H1 (cell line): ENCODE measurements at regions not wholly inside any gene's neighbourhood (a gene's known extent, or its start where the extent isn't known, plus 50 kb on each side); places are given as distances from the start of the nearest gene placed in this dataset.

ENCODE experiments used
- CTCF ChIA-PET: fragments of 300-600 bp; sonication (Branson Sonifier 250); formaldehyde crosslinking; loops from one replicate; lab custom pipeline; 2021; ENCODE audit not compliant: partially characterized antibody; lab: Charles Lee
- POLR2A ChIA-PET: fragments of 300-600 bp; sonication (Branson Sonifier 250); formaldehyde crosslinking; loops from one replicate; lab custom pipeline; 2021; ENCODE audit warnings: inconsistent platforms; ENCODE audit not compliant: partially characterized antibody; lab: Charles Lee
- DNase-seq, 2 experiments: peaks; one replicate each; pipeline versions ENCODE4 v3.0.0 to v3.0.0-alpha.2; 2010 to 2022; ENCODE audit warnings: low spot score in 2 of 2, low read depth in 1 of 2, mixed read lengths in 1 of 2
- FAIRE-seq: peaks from 2 replicates; lab custom pipeline; 2011; peaks lifted over from hg19 to GRCh38; lab: Jason Lieb, UNC
- H2AFZ ChIP-seq: 2 replicates; pipeline ENCODE4 v1.8.1; 2012; ENCODE audit warnings: low read length, inconsistent platforms
- H2AK5ac ChIP-seq: 2 replicates; pipeline ENCODE4 v1.6.1; 2013; ENCODE audit warnings: low read depth, low read length
- H2BK120ac ChIP-seq: replicated peaks from 2 replicates; pipeline ENCODE3; 2013; ENCODE audit warnings: low read depth, low read length, inconsistent platforms
- H2BK12ac ChIP-seq: 2 replicates; pipeline ENCODE4 v1.6.1; 2013; ENCODE audit warnings: low read depth, low read length
- H2BK15ac ChIP-seq: 2 replicates; pipeline ENCODE4 v1.6.1; 2013; ENCODE audit warnings: low read length
- H2BK20ac ChIP-seq: 2 replicates; pipeline ENCODE4 v1.6.1; 2013; ENCODE audit warnings: low read length
- H2BK5ac ChIP-seq: 2 replicates; pipeline ENCODE4 v1.6.1; 2013; ENCODE audit warnings: low read depth, low read length
- H3K14ac ChIP-seq: 2 replicates; pipeline ENCODE4 v1.6.1; 2013; ENCODE audit warnings: inconsistent platforms; ENCODE audit not compliant: insufficient read length
- H3K18ac ChIP-seq: 2 replicates; pipeline ENCODE4 v1.6.1; 2013; ENCODE audit warnings: low read length; ENCODE audit errors: extremely low read depth
- H3K23ac ChIP-seq: 2 replicates; pipeline ENCODE4 v1.6.1; 2013; ENCODE audit warnings: inconsistent platforms; ENCODE audit not compliant: insufficient read length
- H3K23me2 ChIP-seq: 2 replicates; pipeline ENCODE4 v1.6.1; 2013; ENCODE audit warnings: low read depth, low read length
- H3K27ac ChIP-seq: 2 replicates; pipeline ENCODE4 v1.6.1; 2011; ENCODE audit warnings: low read depth, low read length, inconsistent platforms
- H3K27me3 ChIP-seq, 4 experiments: replicated peaks in 1 of 4; 1 replicate in 1 of 4; 2 replicates in 3 of 4; pipeline versions ENCODE4 v1.6.1 to v1.8.1; 2011 to 2013; ENCODE audit warnings: low read length in 3 of 4, mild to moderate bottlenecking in 3 of 4, inconsistent platforms in 2 of 4, mixed read lengths in 2 of 4, moderate library complexity in 1 of 4; ENCODE audit not compliant: control insufficient read depth in 3 of 4, insufficient read depth in 3 of 4; ENCODE audit errors: extremely low read depth in 1 of 4
- H3K36me3 ChIP-seq, 4 experiments: 2 replicates each; pipeline versions ENCODE4 v1.6.1 to v1.8.1; 2011 to 2013; ENCODE audit warnings: mild to moderate bottlenecking in 4 of 4, low read length in 3 of 4, moderate library complexity in 2 of 4, control low read depth in 1 of 4, inconsistent platforms in 1 of 4; ENCODE audit not compliant: insufficient read depth in 4 of 4, control insufficient read depth in 2 of 4
- H3K4ac ChIP-seq: replicated peaks from 2 replicates; pipeline ENCODE3; 2013; ENCODE audit warnings: low read length, low read depth, mixed read lengths, inconsistent platforms; ENCODE audit not compliant: insufficient read length
- H3K4me1 ChIP-seq, 4 experiments: replicated peaks in 1 of 4; 1 replicate in 1 of 4; 2 replicates in 3 of 4; pipeline versions ENCODE4 v1.6.1 to v1.8.1; 2011 to 2013; ENCODE audit warnings: low read length in 3 of 4, inconsistent platforms in 2 of 4, mixed read lengths in 1 of 4; ENCODE audit not compliant: insufficient read depth in 4 of 4, control insufficient read depth in 3 of 4
- H3K4me2 ChIP-seq, 2 experiments: 2 replicates each; pipeline versions ENCODE4 v1.6.1 to v1.8.1; 2011 to 2013; ENCODE audit warnings: low read depth in 2 of 2, low read length in 2 of 2, control low read depth in 1 of 2, inconsistent platforms in 1 of 2, mild to moderate bottlenecking in 1 of 2; ENCODE audit not compliant: insufficient read depth in 1 of 2
- H3K4me3 ChIP-seq, 4 experiments: fragments of 200-600, 300-600 bp in 1 of 4; sonication (generic), shearing (Covaris generic), sonication (Bioruptor Twin) in 1 of 4; 2 replicates each; pipeline versions ENCODE4 v1.5.1 to v1.8.1; 2011 to 2016; ENCODE audit warnings: low read length in 4 of 4, low read depth in 3 of 4, control low read depth in 2 of 4, inconsistent platforms in 2 of 4, mild to moderate bottlenecking in 2 of 4, mixed read lengths in 1 of 4, moderate library complexity in 1 of 4; ENCODE audit not compliant: insufficient read depth in 2 of 4; ENCODE audit errors: extremely low read depth in 1 of 4
- H3K56ac ChIP-seq: replicated peaks from 2 replicates; pipeline ENCODE3; 2013; ENCODE audit warnings: low read depth, mild to moderate bottlenecking, mixed read lengths, low read length, inconsistent platforms; ENCODE audit not compliant: insufficient read length
- H3K79me1 ChIP-seq: 2 replicates; pipeline ENCODE4 v1.6.1; 2013; ENCODE audit warnings: low read depth, low read length, control low read depth
- H3K79me2 ChIP-seq, 2 experiments: 2 replicates each; pipeline versions ENCODE4 v1.6.1 to v1.8.1; 2012 to 2013; ENCODE audit warnings: low read length in 2 of 2, mild to moderate bottlenecking in 2 of 2, inconsistent platforms in 1 of 2; ENCODE audit not compliant: insufficient read depth in 2 of 2, control insufficient read depth in 1 of 2
- H3K9ac ChIP-seq, 4 experiments: replicated peaks in 1 of 4; 1 replicate in 1 of 4; 2 replicates in 3 of 4; pipeline versions ENCODE4 v1.6.1 to v1.8.1; 2011 to 2013; ENCODE audit warnings: low read depth in 3 of 4, low read length in 3 of 4, control low read depth in 2 of 4, mild to moderate bottlenecking in 2 of 4, moderate library complexity in 2 of 4, inconsistent platforms in 1 of 4; ENCODE audit errors: extremely low read depth in 1 of 4
- H3K9me3 ChIP-seq, 2 experiments: 2 replicates each; pipeline versions ENCODE4 v1.6.1 to v1.8.1; 2012 to 2013; ENCODE audit warnings: mild to moderate bottlenecking in 2 of 2, moderate library complexity in 2 of 2, control low read depth in 1 of 2, inconsistent platforms in 1 of 2, low read depth in 1 of 2, low read length in 1 of 2, mixed read lengths in 1 of 2; ENCODE audit not compliant: insufficient read depth in 2 of 2
- H4K20me1 ChIP-seq, 2 experiments: replicated peaks in 1 of 2; 2 replicates each; pipeline versions ENCODE3 to v1.8.1; 2011 to 2013; ENCODE audit warnings: inconsistent platforms in 2 of 2, low read length in 2 of 2, mild to moderate bottlenecking in 1 of 2; ENCODE audit not compliant: insufficient read depth in 2 of 2, control insufficient read depth in 1 of 2
- H4K5ac ChIP-seq: 2 replicates; pipeline ENCODE4 v1.6.1; 2013; ENCODE audit warnings: low read length, low read depth, mixed read lengths, inconsistent platforms; ENCODE audit not compliant: insufficient read length
- H4K8ac ChIP-seq: 2 replicates; pipeline ENCODE4 v1.8.0; 2013; ENCODE audit warnings: mild to moderate bottlenecking, moderate library complexity, low read length, inconsistent platforms; ENCODE audit not compliant: insufficient read depth; ENCODE audit errors: extremely low read depth
- H4K91ac ChIP-seq: replicated peaks from 2 replicates; pipeline ENCODE3; 2013; ENCODE audit warnings: low read length, mixed read lengths, inconsistent platforms; ENCODE audit not compliant: insufficient read length
- EP300 ChIP-seq, 2 experiments: IDR thresholded peaks; 1 replicate in 1 of 2; 2 replicates in 1 of 2; pipeline ENCODE4 v1.6.1; 2011 to 2012; ENCODE audit warnings: low read depth in 2 of 2, low read length in 2 of 2, mild to moderate bottlenecking in 2 of 2, borderline replicate concordance in 1 of 2, inconsistent platforms in 1 of 2, moderate library complexity in 1 of 2
- KDM4A ChIP-seq: IDR thresholded peaks from one replicate; pipeline ENCODE4 v1.7.1; 2012; ENCODE audit warnings: low read depth, mild to moderate bottlenecking, moderate library complexity, low read length, inconsistent platforms; ENCODE audit not compliant: severe bottlenecking
- MAFK ChIP-seq: IDR thresholded peaks from 2 replicates; pipeline ENCODE4 v1.6.1; 2012; ENCODE audit warnings: low read depth, mild to moderate bottlenecking, improper control_type of control experiment, low read length
- RBBP5 ChIP-seq: IDR thresholded peaks from 2 replicates; pipeline ENCODE4 v1.7.1; 2012; ENCODE audit warnings: low read depth, mild to moderate bottlenecking, inconsistent platforms, low read length, moderate library complexity, borderline replicate concordance
- WGBS, 2 experiments: shearing (Covaris generic) in 1 of 2; methylation state at CpG; one replicate each; pipeline versions ENCODE4 v1.1.6 to v1.1.7; 2013 to 2015; ENCODE audit warnings: low lambda C conversion rate in 2 of 2, mixed read lengths in 2 of 2, inconsistent platforms in 1 of 2, low coverage in 1 of 2, missing lambda C conversion rate in 1 of 2; ENCODE audit not compliant: insufficient replicate concordance in 2 of 2, insufficient coverage in 1 of 2, insufficient read length in 1 of 2; ENCODE audit errors: extremely low coverage in 1 of 2, missing lambda C conversion rate in 1 of 2; 5-methylcytosine and 5-hydroxymethylcytosine counted together

GRCh38 chr5:158464383-158464782, 605.4 kb upstream of the CLINT1 start:
- CTCF ChIA-PET, result no interaction called here
- no peak for TF ChIP-seq RBBP5
- no peak for TF ChIP-seq EP300 (IDR thresholded peaks at IDR 0.05; ENCODE audit: borderline replicate concordance in 1 of 2, low read depth in 2 of 2, low read length in 2 of 2)
- no peak for TF ChIP-seq KDM4A
- TF ChIP-seq MAFK, result no peak
- TF ChIP-seq, all 59 proteins: peak for 0

More at GRCh38 chr5:158464383-158464782, 605.4 kb upstream of the CLINT1 start:
- H3K4ac ChIP-seq, result no peak overlapping the region
- no peaks in the 10 kb centered on the region for H3K79me1 ChIP-seq
- no peak overlapping the region for H3K27ac ChIP-seq
- no peak overlapping the region for H2AK5ac ChIP-seq
- H2BK15ac ChIP-seq, result no peak overlapping the region
- POLR2A ChIA-PET, result no interaction called here
- no peaks in the 10 kb centered on the region for H3K36me3 ChIP-seq
- H4K91ac ChIP-seq, result no peak overlapping the region
- no peak overlapping the region for H2BK5ac ChIP-seq
- no peak overlapping the region for H3K18ac ChIP-seq
- no peak overlapping the region for H2BK20ac ChIP-seq
- H3K23me2 ChIP-seq, result no peaks in the 10 kb centered on the region
- H3K27me3 ChIP-seq, result peaks cover 0 to 1% (median 0%) of the 10 kb centered on the region in 4 experiments; a peak in 1 of 7 replicates
- H3K56ac ChIP-seq, result no peak overlapping the region
- FAIRE-seq (no peak), DNase-seq (no peak)
- no peak overlapping the region for H3K4me3 ChIP-seq
- no peaks in the 10 kb centered on the region for H3K79me2 ChIP-seq
- H3K4me1 ChIP-seq, result no peaks in the 10 kb centered on the region
- no peaks in the 10 kb centered on the region for H4K20me1 ChIP-seq
- H2BK120ac ChIP-seq, result no peak overlapping the region
- H4K8ac ChIP-seq, result no peak overlapping the region
- no peak overlapping the region for H2AFZ ChIP-seq
- H2BK12ac ChIP-seq, result no peak overlapping the region
- no peaks in the 10 kb centered on the region for H3K9me3 ChIP-seq
- no peak overlapping the region for H3K14ac ChIP-seq
- H3K23ac ChIP-seq, result no peak overlapping the region
- H3K9ac ChIP-seq, result no peak overlapping the region
- WGBS, 2 experiments, result 100% methylated on average over 1 of the region's 1 CpG; no CpG with 5 or more reads in 1 of the 2 experiments
- no peak overlapping the region for H4K5ac ChIP-seq
- no peak overlapping the region for H3K4me2 ChIP-seq
